NAMALWA (cell line): ENCODE measurements at regions not wholly inside any gene's neighbourhood (a gene's known extent, or its start where the extent isn't known, plus 50 kb on each side); places are given as distances from the start of the nearest gene placed in this dataset.
"Not testable (repeated sequence)": the region's sequence is repeated elsewhere in the genome, so short reads cannot be mapped to it uniquely, and the experiment has no call there.

Source experiments
- DNase-seq: peaks from one replicate; pipeline ENCODE4 v3.0.0-alpha.2; 2015; ENCODE audit warnings: low spot score

DNA sequence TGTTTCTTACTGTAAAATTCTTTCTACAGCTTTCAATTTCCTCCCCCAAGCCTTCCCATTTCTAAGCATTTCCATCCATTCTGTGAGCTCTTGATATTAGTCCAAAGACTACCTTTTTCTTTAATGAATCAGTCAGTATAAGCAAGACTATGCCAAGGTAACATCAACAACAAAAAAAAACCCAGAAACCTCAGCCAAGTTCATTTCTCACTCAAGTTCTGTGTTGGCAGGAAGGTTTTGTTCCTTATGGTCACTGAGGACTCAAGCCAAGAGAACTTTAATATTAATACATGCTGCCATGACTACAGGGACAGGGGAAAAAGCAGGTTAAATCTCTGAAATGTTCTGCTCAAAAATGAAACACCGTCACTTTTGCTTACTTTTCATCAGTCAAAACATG lies 621.2 kb upstream of the NRP1 start:
- no peak for DNase-seq

DNA sequence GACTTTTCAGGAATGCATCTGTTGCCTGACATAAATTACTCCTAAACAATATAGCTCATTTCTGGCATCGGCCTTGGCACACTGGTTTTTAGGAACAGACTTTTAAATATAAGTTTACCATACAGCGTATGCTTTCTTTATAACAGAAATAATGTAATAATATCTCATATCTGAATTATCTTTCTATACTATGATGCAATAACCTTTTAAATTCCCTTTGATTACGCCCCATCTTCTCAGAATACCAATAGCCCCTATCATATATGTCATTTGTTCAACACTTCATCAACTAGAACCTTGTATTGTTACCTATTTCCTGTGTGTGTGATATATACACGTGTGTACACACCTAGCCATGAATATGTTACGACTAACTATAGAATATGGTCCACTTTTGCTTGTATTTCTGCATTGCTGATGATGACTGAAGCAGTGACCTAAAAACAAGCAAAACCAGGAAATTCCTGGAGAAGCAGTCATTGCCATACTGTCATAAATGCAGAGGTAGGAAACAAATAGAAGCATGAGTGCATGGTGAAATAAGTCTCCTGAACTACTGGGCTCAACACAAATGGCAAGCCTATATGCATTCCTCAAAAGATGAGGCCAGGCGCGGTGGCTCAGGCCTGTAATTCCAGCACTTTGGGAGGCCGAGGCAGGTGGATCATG lies 618.4 kb upstream of the NRP1 start:
- DNase-seq, result no peak

DNA sequence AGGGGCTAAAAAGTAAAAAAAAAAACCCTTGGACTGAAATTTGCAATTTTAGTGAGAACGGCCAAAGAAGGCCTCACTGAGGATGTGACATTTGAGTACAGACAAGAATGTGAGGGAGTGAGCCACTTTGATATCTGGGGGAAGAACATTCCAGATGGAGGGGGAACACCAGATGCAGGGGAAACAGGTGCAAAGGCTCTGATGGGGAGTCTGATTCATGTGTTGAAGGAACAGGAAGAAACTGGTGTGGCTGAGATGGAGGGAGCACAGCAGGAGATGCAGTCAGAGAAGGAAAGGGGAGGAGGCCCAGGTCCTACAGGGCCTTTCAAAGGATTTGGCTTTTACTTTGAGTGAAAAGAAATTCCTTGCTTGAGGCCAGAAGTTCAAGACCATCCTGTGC lies 615.7 kb upstream of the NRP1 start:
- DNase-seq, result no peak

DNA sequence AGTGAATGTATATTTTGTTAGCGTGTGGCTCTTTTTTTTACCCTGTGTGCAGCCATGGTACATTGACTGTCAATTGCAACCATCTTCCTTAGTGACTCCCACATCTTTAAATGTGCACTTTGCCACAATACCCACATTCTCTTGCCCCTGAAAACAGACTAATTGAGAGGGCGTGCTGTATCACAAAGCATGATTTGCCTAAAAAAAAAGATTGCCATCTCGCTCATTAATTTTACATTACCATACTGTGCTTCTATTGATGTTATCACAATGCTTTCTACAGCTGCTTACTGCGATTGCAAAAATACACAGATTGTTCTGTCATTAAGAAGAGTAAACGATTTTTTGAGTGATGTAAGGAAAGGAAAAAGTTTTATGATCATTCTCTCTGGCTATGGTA lies 613.1 kb upstream of the NRP1 start:
- no peak for DNase-seq

DNA sequence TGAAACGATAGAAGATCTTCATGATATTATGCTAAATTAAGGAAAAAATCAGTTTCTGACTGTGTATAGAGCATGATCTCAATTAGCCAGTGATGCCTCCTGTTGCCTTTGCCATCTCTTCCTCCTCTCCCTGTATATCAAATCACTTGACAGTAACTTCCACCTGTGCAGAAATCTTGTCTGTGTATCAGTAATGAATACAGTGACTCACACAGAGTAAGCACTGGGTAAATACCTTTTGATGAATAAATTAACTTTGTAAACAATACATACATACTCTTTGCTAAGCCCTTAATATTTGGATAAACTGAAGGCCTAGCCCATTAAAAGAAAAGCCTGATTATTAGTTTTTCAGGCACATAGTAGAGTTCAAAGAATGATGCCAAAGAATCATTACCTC lies 610.6 kb upstream of the NRP1 start:
- DNase-seq, result no peak

DNA sequence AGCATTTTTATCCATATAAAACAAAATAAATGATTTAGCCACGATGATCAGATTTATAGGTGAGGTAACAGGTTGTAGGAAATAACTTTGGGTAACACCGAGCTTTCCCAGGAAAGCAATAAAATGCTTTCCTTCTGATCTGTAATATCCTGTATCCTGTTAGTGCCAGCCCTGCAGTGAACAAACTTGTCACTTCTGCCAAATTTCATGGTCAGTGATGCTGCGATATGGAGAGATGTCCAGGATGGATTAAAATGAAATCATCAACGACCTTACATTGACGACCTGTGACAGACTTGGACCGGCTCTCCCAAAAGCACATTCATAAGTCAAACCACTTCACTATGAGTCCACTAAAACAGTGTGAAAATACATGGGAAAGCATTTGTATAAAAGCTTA lies 608.0 kb upstream of the NRP1 start:
- DNase-seq, result no peak

DNA sequence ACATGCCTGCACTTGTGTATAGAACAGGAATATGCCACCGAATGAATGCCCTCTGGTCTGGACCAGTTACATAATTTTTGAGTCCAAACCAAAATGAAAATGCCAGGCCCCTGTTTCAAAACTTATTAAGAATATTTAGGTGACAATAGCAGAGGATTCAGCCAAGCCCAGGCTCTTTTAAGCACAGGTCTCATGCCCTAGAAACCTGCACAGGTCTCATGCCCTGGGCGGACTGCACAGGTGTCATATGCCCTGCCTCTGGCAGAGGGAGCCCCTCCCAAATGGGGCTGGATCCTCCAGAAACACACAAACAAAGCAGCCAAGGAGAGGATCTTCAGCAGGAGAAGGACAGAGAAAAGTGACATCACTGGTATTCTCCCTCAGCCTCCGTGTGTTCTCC lies 605.4 kb upstream of the NRP1 start:
- DNase-seq, result no peak

DNA sequence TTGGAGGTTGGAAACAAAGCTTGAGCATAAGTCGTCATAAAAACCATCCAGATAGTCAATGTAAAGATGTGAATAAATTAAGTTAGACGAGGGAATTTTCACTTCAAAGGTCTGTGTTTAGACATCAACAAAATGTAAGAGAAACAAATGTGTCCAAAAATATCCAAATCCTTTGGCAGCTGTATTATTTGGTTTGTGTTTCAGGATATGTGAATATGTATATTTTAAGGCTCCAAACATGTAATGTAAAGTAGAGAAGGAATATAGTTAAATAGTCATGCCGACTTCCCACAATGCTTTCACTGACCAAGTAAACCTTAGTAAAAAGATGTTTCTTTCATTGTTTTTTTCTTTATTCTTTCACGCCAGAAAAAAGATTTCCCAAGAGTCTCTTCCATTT lies 604.9 kb upstream of the NRP1 start:
- no peak for DNase-seq

DNA sequence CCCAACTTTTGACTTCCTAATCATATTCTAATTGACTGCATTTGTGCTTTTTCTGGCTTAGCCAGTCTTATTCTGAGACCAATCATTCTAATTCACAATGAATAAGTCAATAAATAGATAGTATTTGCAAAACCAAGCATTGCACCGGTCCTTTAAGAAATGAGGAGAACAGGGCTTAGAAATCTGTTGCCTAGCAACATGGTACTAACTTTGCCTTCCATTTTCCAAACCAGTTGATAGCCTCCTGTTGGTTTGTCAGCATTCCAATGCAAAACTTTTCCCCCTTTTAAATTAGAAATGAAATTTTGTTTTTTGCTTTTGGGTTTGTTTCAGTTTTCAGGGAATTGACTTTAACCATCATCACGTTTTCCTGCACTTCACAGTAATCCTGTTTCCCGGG lies 603.5 kb upstream of the NRP1 start:
- DNase-seq, result no peak

DNA sequence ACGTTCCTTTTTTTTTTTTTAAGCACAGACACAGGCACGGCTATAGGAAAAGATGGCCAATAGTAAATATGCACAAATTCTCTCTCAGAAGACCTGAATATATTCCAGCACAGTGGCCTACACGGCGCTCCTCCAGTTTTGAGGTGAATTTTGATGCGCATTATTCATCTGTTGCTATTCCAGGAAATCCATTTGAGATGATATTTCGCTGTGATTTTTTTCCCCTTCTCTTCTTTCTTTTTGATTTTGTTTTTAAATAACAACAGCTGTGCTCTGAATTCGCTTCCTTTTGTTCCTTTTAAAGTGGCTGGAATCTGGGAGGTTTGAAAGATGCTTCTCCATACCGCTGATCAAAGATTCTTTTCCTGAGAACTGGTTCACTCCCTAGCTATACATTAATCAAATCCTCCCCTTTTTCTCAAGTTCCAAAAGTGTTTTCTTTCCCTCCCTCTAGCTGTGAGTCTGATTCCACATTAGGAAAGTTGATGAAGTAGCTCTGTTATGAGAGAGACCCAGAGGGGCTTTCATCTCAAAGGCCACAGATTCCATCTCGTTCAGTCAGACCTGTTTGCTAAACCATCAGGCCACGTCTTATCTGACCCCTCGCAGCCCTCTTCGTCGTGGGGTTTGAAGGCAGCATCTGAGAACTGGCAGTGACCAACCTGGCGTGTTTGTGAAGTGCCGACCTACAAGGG lies 602.7 kb upstream of the NRP1 start:
- DNase-seq, result no peak

DNA sequence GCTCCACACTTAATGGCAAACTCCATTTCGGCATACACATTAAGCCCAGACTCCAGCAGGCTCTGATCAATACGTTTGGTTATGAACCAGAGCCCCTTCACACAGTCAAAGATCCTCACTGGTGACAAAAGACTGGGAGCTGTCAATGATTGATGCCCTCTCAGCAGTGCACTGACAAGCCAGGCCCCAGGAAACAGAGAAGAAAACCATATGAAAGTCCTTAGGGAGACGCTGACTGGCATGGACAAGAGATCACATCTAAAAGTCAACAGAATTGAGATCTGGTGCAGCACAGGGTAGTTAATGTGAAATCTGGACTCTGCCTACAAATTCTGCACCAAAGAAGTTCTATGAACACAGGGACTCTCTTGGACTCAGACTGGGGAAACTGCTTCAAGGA lies 600.9 kb upstream of the NRP1 start:
- DNase-seq, result no peak

DNA sequence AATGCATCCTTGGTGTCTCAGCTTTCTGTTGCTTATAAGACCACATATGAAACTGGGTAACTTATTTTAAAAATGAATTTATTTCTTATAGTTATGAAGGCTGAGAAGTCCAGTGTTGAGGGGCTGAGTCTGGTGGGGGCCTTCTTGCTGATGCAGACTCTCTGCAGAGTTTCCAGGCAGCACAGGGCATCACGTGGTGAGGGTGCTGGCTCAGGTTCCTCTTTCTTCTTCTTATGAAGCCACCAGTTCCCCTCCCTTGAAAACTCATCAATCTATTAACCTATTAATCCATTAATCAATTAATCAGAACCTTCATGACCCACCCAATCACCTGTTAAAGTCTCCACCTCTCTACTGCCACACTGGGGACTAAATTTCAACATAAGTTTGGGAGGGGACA lies 595.6 kb upstream of the NRP1 start:
- DNase-seq, result no peak

DNA sequence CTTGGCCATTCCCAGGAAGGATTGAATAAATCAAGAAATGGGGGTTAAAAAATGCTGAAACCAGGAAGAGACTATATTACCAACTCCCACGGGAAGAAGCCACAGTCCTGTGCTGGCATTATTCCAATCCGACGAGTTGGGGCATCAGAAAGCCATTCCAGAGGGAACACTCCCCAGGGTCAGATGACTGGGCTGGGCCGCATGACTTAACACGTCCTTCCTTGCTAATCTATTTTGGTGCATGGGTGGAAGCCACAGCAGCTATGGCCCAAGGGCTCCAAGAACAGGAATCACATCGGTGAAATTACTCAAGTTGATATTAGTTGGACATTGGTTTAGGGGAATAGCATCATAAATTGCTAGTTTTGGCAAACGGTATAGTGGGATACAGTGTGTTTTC lies 592.9 kb upstream of the NRP1 start:
- no peak for DNase-seq

DNA sequence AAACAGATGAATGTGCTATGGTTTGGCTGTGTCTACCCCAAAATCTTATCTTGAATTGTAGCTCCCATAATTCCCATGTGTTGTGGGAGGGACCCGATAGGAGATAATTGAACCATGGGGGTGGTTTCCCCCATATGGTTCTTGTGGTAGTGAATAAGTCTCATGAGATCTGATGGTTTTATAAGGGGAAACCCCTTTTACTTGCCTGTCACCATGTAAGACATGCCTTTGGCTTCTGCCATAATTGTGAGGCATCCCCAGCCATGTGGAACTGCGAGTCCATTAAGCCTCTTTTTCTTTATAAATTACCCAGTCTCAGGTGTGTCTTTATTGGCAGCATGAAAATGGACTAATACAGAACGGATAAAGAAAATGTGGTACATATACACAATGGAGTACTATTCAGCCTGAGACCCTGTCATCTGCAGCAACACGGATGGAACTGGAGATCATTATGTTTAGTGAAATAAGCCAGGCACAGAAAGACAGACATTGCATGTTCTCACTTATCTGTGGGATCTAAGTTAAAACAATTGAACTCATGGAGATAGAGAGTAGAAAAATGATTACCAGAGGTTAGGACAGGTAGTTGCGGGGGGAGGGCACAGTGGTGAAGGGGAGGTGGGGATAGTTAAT lies 587.6 kb upstream of the NRP1 start:
- no peak for DNase-seq

DNA sequence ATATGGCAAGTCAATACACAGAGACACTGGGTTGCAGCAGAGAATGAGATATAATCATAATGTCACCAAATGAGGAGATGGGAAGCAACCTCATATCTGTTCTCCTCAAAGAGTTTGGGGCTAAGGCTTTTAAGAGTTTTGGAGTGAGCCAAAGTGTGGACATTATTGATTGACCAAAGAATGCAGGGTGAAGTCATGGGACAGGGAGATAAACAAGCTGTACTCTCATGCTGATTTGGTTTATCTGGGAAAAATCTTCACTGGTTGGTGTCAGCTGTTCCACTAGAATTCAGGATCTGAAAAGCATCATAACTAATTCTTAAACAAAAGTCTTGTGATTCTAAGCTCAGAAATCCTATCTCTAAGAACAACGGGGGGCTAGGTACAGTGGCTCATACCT lies 585.9 kb upstream of the NRP1 start:
- no peak for DNase-seq

DNA sequence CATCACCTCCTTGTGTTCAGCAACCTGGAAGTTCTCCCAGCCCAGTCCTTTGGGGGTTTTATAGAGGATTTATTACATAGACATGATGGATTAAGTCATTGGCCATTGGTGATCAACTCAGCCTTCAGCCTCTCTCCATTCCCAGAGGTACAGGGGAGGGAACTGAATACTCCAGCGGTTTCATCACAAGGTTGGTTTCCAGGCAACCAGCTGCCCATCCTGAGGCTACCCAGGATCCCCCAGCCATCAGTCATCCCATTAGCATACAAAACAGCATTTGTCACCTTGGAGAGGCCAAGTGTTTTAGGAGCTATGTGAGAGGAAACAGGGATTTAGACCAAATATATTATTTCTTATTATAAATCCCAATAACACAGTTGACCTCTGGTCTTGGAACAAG lies 584.8 kb upstream of the NRP1 start:
- no peak for DNase-seq

DNA sequence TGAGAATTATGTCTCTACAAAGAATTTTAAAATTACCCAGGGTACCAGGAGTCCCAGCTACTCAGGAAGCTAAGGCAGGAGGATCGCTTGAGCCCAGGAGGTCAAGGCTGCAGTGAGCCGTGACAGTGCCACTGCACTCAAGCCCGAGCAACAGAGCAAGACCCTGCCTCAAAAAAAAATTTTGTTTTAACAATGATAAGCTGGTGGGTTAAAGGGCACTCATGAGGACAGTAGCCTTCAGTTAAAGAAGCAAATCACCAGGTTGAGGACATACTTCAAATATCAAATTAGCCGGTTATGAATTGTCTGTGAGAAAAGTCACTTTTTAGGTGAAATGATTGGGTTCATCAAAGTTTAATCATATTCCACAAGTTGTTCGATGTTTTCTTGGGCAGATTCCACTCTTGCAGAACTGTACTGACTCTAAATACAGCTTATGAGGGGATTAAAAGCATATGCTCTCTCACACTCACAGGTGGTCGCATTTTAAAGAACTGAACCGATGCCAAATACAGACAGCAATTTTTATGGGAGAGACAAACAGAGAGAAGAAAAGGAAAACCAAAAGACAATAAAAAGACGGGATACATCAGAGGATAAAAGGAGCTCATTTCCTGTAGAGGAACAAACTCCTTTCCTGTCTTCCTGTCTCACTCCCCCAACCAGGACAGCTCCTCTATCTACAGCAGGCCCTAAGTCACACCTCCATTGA lies 582.8 kb upstream of the NRP1 start:
- DNase-seq, result no peak

DNA sequence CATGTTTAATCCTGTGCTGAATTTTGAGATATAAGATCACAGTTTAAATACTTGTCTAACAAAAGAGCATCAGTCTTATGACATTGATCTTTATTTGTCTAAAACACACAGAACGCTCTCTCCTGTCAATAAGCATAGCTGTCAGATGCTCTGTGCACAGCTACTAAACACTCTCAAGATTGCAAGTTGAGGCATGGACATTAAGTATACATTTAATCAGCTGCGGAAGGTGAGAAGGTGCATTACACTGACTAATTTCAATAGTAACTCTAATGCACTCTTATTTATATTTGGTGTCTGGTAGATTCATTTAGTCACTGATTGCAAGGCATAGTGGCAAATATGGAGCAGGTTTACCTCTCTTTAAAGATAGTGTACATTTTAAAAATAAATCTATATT lies 580.3 kb upstream of the NRP1 start:
- DNase-seq, result no peak

DNA sequence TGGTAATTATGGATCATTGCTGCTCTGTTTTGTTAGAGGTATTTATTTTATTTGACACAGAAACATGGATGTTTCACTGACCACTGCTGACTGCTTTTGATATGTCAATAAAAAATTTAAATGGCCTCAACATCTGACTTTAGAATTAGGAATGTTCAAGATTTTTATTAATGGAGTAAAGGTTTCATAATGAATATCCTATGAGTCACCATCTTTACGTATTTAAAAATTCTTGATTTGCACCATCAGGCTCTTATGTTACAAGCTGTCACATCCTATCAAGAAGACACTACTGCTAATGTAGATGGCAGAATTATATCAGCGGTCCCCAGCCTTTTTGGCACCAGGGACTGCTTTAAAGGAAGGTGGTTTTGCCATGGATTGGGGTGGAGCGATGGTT lies 578.7 kb upstream of the NRP1 start:
- no peak for DNase-seq

DNA sequence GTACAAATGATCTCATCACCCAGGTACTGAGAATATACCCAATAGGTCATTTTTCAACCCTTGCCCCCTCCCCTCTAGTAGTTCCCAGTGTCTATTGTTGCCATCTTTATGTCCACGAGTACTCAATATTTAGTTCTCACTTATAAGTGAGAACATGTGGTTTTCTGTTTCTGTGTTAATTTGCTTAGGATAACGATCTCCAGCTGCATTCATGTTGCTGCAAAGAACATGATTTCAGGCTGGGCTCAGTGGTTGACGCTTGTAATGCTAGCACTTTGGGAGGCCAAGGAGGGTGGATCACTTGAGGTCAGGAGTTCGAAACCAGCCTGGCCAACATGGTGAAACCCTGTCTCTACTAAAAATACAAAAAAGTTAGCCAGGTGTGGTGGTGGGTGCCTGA lies 575.0 kb upstream of the NRP1 start:
- DNase-seq, result not testable (repeated sequence)

DNA sequence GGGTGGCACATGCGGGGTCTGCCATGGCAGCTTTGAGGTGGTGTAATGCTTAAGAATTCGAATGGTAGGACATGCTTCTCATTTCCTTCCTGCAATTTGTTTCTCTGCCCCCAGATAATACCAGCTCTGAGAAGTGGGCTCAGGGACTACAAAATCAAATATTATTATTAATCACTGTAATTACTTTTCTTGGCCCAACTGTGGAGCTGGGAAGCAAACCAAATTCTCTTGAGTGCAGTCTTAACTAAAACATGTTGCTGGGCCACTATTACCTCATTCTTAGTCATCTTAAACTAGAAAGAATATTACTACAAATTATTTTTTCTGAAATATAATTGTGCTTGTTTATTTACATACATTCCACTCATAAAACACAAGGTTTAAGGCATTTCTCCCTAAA lies 566.7 kb upstream of the NRP1 start:
- no peak for DNase-seq

DNA sequence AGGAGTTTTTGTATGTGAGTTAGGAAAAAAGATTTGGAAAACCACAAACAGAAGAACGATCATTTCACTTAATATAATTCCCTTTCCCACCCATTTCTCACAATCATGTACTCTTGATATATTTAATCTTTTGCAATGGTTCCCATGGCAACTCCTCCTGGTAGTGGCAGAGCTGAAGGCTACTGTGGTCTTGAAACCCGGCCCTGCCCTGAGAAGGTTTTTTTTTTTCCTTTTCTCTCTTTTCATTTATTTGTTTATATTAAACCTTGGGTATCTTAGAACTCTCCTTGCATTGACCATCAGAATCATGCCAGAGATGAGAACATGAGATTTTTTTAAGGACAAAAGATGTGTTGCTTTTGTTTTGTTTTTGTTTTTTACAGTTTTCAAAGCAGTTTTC lies 566.1 kb upstream of the NRP1 start:
- DNase-seq, result no peak
